Vagina (tissue), 2 donors: ENCODE measurements at regions not wholly inside any gene's neighbourhood (a gene's known extent, or its start where the extent isn't known, plus 50 kb on each side); places are given as distances from the start of the nearest gene placed in this dataset.

Source experiments
- POLR2A ChIP-seq, 2 donors: fragments of 450-650 bp; IDR thresholded peaks; one replicate each; pipeline ENCODE4 v1.6.1; 2017; ENCODE audit warnings: antibody characterized with exemption in 2 of 2, mild to moderate bottlenecking in 2 of 2, moderate library complexity in 2 of 2
- POLR2AphosphoS5 ChIP-seq, 2 donors: sonication (generic); formaldehyde crosslinking; IDR thresholded peaks; one replicate each; pipeline ENCODE4 v1.9.0; 2017; ENCODE audit warnings: antibody characterized with exemption in 2 of 2, mild to moderate bottlenecking in 2 of 2, low read depth in 1 of 2; ENCODE audit not compliant: insufficient read depth in 1 of 2
- TF ChIP-seq, protein P1 (sequence below), 3 experiments: fragments of 450-650 bp in 2 of 3; fragments of 200-600 bp in 1 of 3; sonication (generic) in 1 of 3; IDR thresholded peaks; one replicate each; pipeline ENCODE4 v1.5.1; 2017 to 2019; ENCODE audit warnings: antibody characterized with exemption in 3 of 3, mild to moderate bottlenecking in 2 of 3, moderate library complexity in 2 of 3

DNA sequence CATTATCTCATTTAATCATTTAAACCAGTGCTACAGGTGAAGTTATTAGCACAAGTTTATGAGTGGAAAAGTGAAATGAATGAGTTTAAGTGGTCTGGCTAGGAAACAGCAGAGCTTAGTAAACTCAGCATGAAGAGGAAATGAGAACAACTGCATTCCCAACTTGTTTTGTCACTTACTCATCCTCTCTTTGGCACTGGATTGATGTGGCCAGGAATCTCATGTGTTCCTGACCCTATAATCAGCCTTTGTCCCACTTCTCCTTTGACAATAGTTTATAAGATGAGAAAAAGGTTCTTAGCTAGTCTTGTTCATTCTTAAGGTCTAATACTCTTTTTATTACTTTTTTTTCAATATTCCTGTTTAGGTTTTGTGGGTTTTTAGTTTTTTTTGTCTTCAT, 559.2 kb upstream of the TLE4 start:
- no peak for TF ChIP-seq POLR2AphosphoS5 (IDR thresholded peaks at IDR 0.05; ENCODE audit: insufficient read depth in 1 of 2, low read depth in 1 of 2)
- TF ChIP-seq POLR2A (IDR thresholded peaks at IDR 0.05) = no peak
- TF ChIP-seq, protein P1, sequence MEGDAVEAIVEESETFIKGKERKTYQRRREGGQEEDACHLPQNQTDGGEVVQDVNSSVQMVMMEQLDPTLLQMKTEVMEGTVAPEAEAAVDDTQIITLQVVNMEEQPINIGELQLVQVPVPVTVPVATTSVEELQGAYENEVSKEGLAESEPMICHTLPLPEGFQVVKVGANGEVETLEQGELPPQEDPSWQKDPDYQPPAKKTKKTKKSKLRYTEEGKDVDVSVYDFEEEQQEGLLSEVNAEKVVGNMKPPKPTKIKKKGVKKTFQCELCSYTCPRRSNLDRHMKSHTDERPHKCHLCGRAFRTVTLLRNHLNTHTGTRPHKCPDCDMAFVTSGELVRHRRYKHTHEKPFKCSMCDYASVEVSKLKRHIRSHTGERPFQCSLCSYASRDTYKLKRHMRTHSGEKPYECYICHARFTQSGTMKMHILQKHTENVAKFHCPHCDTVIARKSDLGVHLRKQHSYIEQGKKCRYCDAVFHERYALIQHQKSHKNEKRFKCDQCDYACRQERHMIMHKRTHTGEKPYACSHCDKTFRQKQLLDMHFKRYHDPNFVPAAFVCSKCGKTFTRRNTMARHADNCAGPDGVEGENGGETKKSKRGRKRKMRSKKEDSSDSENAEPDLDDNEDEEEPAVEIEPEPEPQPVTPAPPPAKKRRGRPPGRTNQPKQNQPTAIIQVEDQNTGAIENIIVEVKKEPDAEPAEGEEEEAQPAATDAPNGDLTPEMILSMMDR (IDR thresholded peaks at IDR 0.05) = no peak
